Left ventricle myocardium inferior (tissue), 1 donor: ENCODE measurements at regions not wholly inside any gene's neighbourhood (a gene's known extent, or its start where the extent isn't known, plus 50 kb on each side); places are given as distances from the start of the nearest gene placed in this dataset.

Source experiments
- DNase-seq: peaks from one replicate; pipeline ENCODE4 v3.0.0-alpha.2; 2020
- H3K27ac ChIP-seq: fragments of 200-600 bp; replicated peaks from 2 replicates; pipeline ENCODE4 v1.8.0; 2021
- H3K27me3 ChIP-seq: fragments of 200-600 bp; 2 replicates; pipeline ENCODE4 v1.8.0; 2021; ENCODE audit warnings: low read depth
- H3K36me3 ChIP-seq: fragments of 200-600 bp; 2 replicates; pipeline ENCODE4 v1.8.0; 2021
- H3K4me1 ChIP-seq: fragments of 200-600 bp; 2 replicates; pipeline ENCODE4 v1.8.0; 2021
- H3K4me3 ChIP-seq: fragments of 200-600 bp; 2 replicates; pipeline ENCODE4 v1.8.0; 2021; ENCODE audit warnings: mild to moderate bottlenecking, moderate library complexity
- H3K9me3 ChIP-seq: fragments of 200-600 bp; replicated peaks from 2 replicates; pipeline ENCODE4 v1.8.0; 2021
- CTCF ChIP-seq: fragments of 200-600 bp; IDR thresholded peaks from 2 replicates; pipeline ENCODE4 v1.8.0; 2021; ENCODE audit warnings: antibody characterized with exemption, mild to moderate bottlenecking, borderline replicate concordance
- intact Hi-C: fragments of 100-400 bp; cut with micrococcal nuclease; formaldehyde crosslinking; loops from one replicate; pipeline ENCODE4 v1.11.0; 2022
- donor health status: DM: no; HTN: yes; CAD: no; lungs with severe emphysema.

DNA sequence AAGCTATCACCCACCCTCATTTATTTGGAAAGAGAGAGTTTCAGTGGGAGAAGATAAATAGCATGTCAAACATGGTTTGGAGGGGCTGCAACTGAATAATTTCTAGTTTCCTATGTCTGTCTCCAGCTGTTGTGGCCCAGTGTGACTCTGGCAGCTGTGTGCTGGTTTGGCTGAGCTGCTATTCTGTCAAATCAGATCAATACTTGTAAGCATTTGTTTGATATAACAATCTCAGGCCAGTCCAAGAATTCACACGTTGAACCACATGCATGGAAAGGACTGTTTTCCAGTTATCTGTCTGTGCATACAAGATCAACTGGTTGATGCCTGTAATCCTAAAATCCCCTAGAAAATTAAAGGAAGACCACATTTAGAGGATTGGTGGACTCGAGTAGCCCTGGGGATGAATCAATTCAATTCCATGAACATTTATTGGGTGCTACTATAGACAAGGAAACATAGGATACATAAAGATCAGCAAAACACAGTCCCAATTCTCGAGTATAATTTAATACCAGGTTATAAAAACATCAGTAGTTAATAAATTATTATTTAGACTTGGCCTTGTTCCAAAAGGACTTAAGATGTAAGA is 209.0 kb upstream of the PARD3B start:
- intact Hi-C loops = no loop called here
- Histone ChIP-seq H3K9me3 (no peaks in the 10 kb centered on the region), H3K27me3 (peaks cover 29% of the 10 kb centered on the region), H3K4me1 (no peaks in the 10 kb centered on the region), H3K4me3 (no peak overlapping the region), H3K36me3 (no peaks in the 10 kb centered on the region), H3K27ac (no peak overlapping the region)
- no peak for DNase-seq
- no peak for TF ChIP-seq CTCF

GRCh38 chr2:204337638-204338037 is 207.6 kb upstream of the PARD3B start:
- peaks cover 29% of the 10 kb centered on the region for H3K27me3 ChIP-seq
- H3K9me3 ChIP-seq = no peaks in the 10 kb centered on the region
- no peaks in the 10 kb centered on the region for H3K36me3 ChIP-seq
- H3K4me3 ChIP-seq = no peak overlapping the region
- H3K27ac ChIP-seq = no peak overlapping the region
- H3K4me1 ChIP-seq = no peaks in the 10 kb centered on the region
- no peak for TF ChIP-seq CTCF
- intact Hi-C loops = no loop called here
- no peak for DNase-seq

- Histone ChIP-seq H3K27me3 (peaks cover 29% of the 10 kb centered on the region), H3K4me3 (no peak overlapping the region), H3K4me1 (no peaks in the 10 kb centered on the region), H3K27ac (no peak overlapping the region), H3K9me3 (no peaks in the 10 kb centered on the region), H3K36me3 (no peaks in the 10 kb centered on the region)
- intact Hi-C loops = no loop called here
- DNase-seq = no peak
- TF ChIP-seq CTCF = no peak
These were observed 206.0 kb upstream of the PARD3B start for GRCh38 chr2:204339212-204339715.

DNA sequence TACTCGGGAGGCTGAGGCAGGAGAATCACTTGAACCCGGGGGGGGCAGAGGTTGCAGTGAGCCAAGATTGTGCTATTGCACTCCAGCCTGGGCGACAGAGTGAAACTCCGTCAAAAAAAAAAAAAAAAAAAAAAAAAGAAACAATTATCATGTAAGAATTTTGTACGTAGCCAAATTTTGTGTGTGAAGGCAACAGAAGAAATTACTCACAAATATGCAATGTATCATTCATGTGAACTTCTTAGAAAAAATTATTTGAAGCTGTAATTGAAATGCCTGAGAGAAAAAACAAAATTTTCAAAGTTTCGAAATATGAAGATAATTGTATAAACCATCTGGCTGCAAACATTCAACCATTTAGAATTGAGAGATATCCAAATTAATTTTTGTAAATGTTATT is 204.8 kb upstream of the PARD3B start:
- no peaks in the 10 kb centered on the region for H3K36me3 ChIP-seq
- intact Hi-C loops = no loop called here
- H3K4me1 ChIP-seq = no peaks in the 10 kb centered on the region
- no peak for DNase-seq
- no peak for TF ChIP-seq CTCF
- H3K27me3 ChIP-seq = peaks cover 29% of the 10 kb centered on the region
- H3K9me3 ChIP-seq = no peaks in the 10 kb centered on the region
- H3K27ac ChIP-seq = no peak overlapping the region
- peak overlapping the region; percentile 20 for H3K4me3 ChIP-seq

DNA sequence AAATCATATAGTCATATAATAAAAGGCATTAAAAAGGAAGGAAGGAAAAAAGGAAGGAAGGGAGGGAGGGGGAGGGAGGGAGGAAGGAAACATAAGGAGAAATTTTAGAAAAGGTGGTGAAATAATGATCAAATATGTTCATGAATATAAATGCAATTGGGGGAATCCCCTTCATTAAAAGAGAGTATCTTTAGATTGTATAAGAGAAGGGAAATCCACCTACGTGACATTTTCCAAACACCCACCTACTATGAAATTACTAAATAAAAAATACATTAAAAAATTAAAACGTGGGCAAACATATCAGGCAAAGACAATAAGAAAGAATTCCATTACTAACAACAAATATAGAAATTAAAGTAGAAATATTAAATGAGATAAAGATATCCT is 203.4 kb upstream of the PARD3B start:
- no peak for DNase-seq
- no peak for TF ChIP-seq CTCF
- no peaks in the 10 kb centered on the region for H3K36me3 ChIP-seq
- intact Hi-C loops = no loop called here
- no peaks in the 10 kb centered on the region for H3K4me1 ChIP-seq
- no peaks in the 10 kb centered on the region for H3K9me3 ChIP-seq
- H3K27ac ChIP-seq = no peak overlapping the region
- no peak overlapping the region for H3K4me3 ChIP-seq
- H3K27me3 ChIP-seq = peaks cover 23% of the 10 kb centered on the region
